SKM-1 (cell line): ENCODE measurements at regions not wholly inside any gene's neighbourhood (a gene's known extent, or its start where the extent isn't known, plus 50 kb on each side); places are given as distances from the start of the nearest gene placed in this dataset.
"Not testable (repeated sequence)": the region's sequence is repeated elsewhere in the genome, so short reads cannot be mapped to it uniquely, and the experiment has no call there.

Experiments
- DNase-seq: peaks from one replicate; lab custom pipeline; 2025; ENCODE audit not compliant: unreplicated experiment; lab: John Stamatoyannopoulos, UW

DNA sequence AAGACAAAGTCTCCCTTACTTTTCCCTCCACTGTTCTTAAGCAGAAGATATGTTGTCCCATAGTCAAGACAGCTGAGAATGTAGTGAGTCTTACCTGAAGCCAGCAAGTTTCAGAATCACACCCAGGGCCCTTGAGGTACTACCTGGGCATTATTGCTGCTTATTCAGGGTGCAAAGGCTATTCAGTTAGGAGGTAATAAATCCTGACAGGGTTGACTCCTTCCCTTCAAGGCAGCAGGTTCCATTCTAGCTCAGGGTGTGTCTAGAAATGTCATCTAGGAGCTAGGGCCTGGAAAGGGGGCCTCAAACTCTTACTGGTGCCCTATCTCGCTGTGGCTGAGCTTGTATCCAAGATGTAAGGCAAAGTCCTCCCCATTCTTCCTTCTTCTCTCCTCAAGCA lies 259.0 kb downstream of the FAT4 start:
- DNase-seq = no peak

DNA sequence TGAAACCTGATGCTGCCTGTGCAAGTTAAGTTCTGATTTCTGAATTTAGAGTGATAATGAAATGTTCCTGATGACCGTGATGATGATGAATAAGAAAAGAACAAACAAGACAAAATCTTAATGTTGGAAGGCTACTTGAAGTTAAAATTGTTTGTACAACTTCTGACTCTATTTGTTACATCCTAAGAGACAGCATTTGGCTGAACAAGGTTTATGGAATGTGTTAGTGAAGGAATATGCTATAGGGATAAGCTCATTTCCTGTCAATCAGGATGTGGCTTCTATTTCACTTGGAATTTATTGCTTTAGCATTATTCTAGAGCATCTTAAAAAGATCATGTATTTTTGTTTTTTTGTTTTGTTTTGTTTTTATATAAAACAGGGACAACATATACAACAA lies 267.5 kb downstream of the FAT4 start:
- no peak for DNase-seq

- DNase-seq = no peak
Observed at GRCh38 chr4:125590158-125590557, 275.4 kb downstream of the FAT4 start.

DNA sequence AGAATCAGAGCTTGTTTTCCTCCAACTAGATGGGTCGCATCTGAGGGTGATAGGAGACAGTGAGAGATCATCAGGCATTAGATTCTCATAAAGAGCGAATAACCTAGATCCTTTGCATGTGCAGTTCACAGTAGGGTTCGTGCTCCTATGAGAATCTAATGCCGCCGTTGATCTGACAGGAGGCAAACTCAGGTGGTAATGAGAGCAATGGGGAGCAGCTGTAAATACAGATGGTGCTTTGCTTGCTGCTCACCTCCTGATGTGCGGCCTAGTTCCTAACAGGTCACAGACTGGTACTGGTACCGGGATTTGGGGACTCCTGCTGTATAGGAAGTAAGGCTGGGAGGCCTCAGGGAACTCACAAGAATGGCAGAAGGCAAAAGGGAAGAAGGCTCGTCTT lies 276.5 kb downstream of the FAT4 start:
- DNase-seq = no peak

GRCh38 chr4:125594056-125594602 lies 279.4 kb downstream of the FAT4 start:
- DNase-seq = no peak

GRCh38 chr4:125605926-125606325 lies 291.2 kb downstream of the FAT4 start:
- not testable (repeated sequence) for DNase-seq

GRCh38 chr4:125620066-125620860 lies 305.5 kb downstream of the FAT4 start:
- no peak for DNase-seq

GRCh38 chr4:125624951-125625350 lies 310.2 kb downstream of the FAT4 start:
- no peak for DNase-seq

GRCh38 chr4:125626946-125627345 lies 312.2 kb downstream of the FAT4 start:
- DNase-seq = no peak

DNA sequence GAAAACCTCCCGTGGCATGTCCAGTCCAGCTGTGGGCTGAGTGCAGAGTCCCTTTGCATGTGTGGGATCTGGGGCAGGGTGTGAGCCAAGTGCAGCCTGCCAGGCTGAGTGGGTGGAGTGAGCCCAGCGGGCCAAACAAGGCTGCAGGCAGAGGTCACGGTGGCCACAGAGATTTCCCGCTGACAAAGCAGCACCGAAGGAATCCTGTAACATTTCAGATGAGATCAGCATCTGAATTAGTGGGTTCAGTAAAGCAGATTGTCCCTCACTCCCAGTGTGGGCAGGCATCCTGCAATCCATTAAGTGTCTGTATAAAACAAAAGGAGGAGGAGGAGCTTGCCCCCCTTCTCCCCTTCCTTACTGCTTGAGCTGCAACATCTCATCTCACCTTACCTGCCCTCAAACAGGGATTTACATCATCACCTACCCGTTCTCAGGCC lies 324.4 kb downstream of the FAT4 start:
- DNase-seq = no peak

DNA sequence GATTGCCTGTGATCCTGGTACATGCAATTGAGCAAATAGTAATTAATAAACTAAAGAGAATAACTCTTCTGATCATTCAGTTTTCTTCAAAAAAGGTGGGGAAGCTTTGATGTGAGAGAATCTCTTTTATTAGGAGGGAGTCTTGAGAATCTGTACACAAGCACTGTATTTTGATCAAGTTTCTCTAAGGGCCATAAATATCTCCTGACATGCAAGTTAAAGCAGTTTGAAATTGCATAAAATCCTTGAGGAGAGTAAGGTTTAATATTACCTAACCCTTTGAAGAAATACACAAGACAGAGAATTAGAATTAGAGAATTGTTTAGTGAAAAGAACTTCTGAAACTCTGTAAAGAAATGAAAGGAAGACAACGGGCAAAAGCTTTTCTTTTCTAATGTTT lies 326.9 kb downstream of the FAT4 start:
- no peak for DNase-seq

GRCh38 chr4:125642645-125643044 lies 327.9 kb downstream of the FAT4 start:
- no peak for DNase-seq

GRCh38 chr4:125649452-125649851 lies 334.7 kb downstream of the FAT4 start:
- no peak for DNase-seq

DNA sequence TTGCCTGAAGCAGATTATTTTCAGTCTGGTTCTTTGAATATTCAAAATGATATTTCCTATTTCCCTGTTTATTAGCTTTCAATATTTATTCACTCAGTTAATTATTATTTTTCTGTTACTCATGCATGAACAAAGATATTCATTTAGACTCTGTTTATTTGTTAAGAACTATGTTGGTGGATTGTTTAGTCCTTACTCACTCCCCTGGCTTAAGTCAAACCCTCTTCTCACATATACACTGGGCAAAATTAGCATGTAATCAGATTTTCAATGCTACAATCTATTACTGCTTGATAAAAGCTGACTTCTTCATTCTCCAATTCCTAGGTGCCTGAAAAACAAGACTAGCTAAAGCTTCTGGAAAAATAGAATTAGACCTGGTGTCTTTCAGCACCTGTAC lies 335.8 kb downstream of the FAT4 start:
- no peak for DNase-seq

GRCh38 chr4:125651707-125652357 lies 337.1 kb downstream of the FAT4 start:
- not testable (repeated sequence) for DNase-seq

GRCh38 chr4:125658773-125659172 lies 344.0 kb downstream of the FAT4 start:
- DNase-seq = no peak

DNA sequence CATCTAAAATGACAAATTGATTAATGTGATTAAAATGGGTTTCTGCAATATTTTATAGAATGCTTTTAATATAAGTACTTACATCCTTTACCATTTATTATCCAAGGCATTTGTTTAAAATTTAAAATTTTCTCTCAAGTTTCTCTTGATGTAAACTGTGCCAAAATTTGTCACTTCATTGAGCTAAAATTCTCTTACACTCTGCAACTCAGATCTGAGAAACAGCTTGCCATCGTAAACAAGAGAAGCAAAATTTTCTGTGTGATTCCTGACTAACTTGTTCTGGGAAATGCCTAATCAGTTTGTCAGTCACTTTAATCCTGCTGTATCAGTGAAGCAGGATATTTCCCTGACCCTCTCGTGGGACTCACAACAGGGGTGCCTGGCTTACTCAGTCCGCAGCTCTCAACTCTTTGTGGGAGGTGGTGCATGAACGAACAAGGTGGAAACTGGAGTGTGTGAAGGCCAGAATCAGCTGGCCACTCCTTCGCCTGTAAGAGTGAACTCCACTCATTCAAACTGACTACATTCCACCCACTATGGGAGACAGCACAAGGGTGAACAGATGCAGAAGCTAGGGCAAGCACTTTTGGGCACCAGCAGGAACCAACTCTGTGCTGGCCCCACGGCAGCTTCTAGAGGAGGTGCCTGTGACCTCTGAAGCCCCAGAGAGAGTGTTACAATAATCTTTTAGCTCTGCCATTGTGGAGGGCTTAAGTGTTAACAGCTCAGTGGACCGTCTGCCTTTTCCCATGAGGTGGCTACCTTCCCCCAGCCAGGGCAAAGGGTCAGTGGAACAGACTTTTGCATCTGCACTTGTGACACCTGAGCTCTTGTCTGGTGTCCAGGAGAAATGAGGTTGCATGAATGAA lies 349.4 kb downstream of the FAT4 start:
- no peak for DNase-seq

DNA sequence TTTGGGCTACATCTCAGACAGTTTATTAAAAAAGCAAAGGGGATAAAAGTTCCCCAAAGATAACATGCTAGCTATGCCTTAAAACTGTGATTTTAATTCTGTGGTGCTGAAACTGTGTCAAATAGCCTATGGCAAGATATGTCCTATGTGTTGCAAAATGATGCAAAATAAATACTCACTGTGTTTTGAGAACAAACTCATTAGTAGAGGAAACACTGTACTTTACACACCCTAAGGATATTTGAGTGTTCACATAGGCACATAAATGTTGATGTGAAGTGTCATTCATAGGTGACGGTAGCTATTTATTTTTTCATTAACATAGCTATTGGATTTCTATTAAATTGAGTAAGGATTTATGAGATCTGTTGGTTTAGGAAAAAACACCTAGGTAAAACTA lies 351.9 kb downstream of the FAT4 start:
- no peak for DNase-seq

DNA sequence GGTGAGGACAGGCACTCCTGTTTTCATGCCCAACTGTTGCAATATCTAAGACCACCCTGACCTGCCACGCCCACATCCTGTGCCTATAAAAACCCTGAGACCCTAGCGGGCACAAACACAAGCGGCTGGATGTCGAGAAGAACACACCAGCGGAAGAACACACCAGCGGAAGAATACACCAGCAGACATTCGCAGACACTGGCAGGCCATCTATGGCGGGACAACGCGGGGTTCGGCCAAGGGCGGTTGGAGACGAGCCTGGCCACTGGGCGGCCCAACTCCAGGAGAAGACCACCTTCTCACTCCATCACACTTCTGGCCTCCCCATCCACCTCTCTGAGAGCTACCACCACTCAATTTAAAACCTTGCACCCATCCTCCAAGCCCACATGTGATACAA lies 361.4 kb downstream of the FAT4 start:
- DNase-seq = no peak

DNA sequence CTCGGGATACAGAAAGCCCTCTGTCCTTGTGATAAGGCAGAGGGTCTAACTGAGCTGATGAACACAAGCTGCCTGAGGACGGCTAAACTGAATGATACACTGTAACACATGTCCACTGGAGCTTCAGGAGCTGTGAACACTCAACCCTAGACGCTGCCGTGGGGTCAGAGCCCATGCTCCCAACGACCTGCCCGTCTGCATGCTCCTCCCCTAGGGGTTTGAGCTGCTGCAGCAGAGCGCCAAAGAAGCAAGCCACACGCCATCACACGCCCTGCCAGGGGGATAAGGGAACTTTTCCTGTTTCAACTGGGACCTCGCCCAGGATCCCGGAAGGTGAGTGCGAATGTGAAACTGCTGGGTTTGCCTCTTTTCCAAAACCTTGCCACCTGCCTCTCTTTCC lies 361.8 kb downstream of the FAT4 start:
- no peak for DNase-seq

GRCh38 chr4:125677665-125678307 lies 363.0 kb downstream of the FAT4 start:
- DNase-seq = no peak
